ENCODE measurements at regions not wholly inside any gene's neighbourhood (a gene's known extent, or its start where the extent isn't known, plus 50 kb on each side); places are given as distances from the start of the nearest gene placed in this dataset.

DNA sequence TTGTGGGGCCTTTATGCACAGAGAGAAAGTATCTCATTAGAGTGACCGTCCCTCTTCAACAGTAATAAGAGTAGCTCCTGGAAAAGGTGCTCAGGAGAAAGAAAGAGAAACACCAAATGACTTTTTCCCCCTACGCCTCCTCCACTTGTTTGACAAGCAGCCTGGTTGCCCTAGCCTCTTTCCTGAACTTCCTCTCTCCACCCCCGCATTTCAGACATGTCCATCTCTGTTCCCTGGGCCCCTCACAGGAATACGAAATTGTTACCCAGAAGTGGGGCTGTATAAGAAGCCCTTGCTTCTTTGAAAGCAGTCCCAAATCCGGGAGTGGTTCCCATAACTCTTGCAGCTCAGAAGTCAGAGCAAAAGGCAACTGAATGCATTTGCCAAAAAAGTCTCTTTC, 119.6 kb upstream of the ADO start:
- Histone ChIP-seq H3K9me3 (ENCODE audit: insufficient read depth, low read length) (peaks cover 3% of the 10 kb centered on the region; the same call in 1 of the 2 replicates), H2AFZ (ENCODE audit: low read depth, low read length) (no peak overlapping the region), H3K4me2 (ENCODE audit: low read length) (no peak overlapping the region), H3K27me3 (ENCODE audit: low read depth, low read length) (no peaks in the 10 kb centered on the region), H3K9ac (ENCODE audit: low read length) (no peak overlapping the region), H3K36me3 (replicated peaks; ENCODE audit: low read depth, low read length) (no peaks in the 10 kb centered on the region), H3K4me3 (ENCODE audit: low read length) (no peak overlapping the region), H3K4me1 (ENCODE audit: low read length) (peaks cover 21% of the 10 kb centered on the region), H3K79me2 (ENCODE audit: low read length) (no peaks in the 10 kb centered on the region), H4K20me1 (ENCODE audit: insufficient read depth, low read length) (no peaks in the 10 kb centered on the region), H3K27ac (ENCODE audit: low read length) (no peak overlapping the region)
- TF ChIP-seq, protein P1, sequence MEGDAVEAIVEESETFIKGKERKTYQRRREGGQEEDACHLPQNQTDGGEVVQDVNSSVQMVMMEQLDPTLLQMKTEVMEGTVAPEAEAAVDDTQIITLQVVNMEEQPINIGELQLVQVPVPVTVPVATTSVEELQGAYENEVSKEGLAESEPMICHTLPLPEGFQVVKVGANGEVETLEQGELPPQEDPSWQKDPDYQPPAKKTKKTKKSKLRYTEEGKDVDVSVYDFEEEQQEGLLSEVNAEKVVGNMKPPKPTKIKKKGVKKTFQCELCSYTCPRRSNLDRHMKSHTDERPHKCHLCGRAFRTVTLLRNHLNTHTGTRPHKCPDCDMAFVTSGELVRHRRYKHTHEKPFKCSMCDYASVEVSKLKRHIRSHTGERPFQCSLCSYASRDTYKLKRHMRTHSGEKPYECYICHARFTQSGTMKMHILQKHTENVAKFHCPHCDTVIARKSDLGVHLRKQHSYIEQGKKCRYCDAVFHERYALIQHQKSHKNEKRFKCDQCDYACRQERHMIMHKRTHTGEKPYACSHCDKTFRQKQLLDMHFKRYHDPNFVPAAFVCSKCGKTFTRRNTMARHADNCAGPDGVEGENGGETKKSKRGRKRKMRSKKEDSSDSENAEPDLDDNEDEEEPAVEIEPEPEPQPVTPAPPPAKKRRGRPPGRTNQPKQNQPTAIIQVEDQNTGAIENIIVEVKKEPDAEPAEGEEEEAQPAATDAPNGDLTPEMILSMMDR (IDR thresholded peaks at IDR 0.05; ENCODE audit: low read depth, low read length), result no peak
- no peak for TF ChIP-seq EZH2phosphoT487 (IDR thresholded peaks at IDR 0.05; ENCODE audit: low read depth)

DNA sequence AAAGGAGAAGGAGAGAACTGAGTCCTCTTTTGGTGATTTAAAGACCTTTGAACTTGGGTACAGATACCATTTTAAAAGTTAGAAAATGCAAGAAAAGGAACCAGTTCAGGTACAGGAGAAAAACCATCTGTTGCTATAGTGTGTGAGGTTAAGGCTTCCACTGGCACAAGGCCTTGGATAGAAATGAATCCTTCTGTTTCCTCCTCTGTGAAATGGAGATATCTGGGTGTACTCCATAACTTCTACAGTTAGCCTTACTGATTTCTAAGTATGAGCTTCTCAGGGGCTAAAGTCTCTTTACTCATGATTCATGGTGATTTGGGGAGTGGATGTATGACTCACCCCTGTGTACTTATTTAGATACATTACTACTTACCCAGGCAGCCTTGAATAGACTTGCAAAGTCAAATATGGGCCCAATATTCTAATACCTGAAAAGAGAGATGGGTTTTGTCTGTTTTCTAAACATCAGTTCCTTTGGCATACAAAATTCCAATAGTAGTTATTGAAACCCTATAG, 117.2 kb upstream of the ADO start:
- no peak overlapping the region for H2AFZ ChIP-seq (ENCODE audit: low read depth, low read length)
- H3K27ac ChIP-seq (ENCODE audit: low read length), result no peak overlapping the region
- peaks cover 3% of the 10 kb centered on the region; the same call in 1 of the 2 replicates for H3K9me3 ChIP-seq (ENCODE audit: insufficient read depth, low read length)
- no peaks in the 10 kb centered on the region for H4K20me1 ChIP-seq (ENCODE audit: insufficient read depth, low read length)
- no peak overlapping the region for H3K9ac ChIP-seq (ENCODE audit: low read length)
- H3K4me2 ChIP-seq (ENCODE audit: low read length), result no peak overlapping the region
- no peaks in the 10 kb centered on the region for H3K79me2 ChIP-seq (ENCODE audit: low read length)
- no peak overlapping the region for H3K4me3 ChIP-seq (ENCODE audit: low read length)
- H3K36me3 ChIP-seq (replicated peaks; ENCODE audit: low read depth, low read length), result no peaks in the 10 kb centered on the region
- peaks cover 33% of the 10 kb centered on the region for H3K4me1 ChIP-seq (ENCODE audit: low read length)
- H3K27me3 ChIP-seq (ENCODE audit: low read depth, low read length), result no peaks in the 10 kb centered on the region
- TF ChIP-seq EZH2phosphoT487 (IDR thresholded peaks at IDR 0.05; ENCODE audit: low read depth), result no peak
- TF ChIP-seq, protein P1 (IDR thresholded peaks at IDR 0.05; ENCODE audit: low read depth, low read length), result no peak

DNA sequence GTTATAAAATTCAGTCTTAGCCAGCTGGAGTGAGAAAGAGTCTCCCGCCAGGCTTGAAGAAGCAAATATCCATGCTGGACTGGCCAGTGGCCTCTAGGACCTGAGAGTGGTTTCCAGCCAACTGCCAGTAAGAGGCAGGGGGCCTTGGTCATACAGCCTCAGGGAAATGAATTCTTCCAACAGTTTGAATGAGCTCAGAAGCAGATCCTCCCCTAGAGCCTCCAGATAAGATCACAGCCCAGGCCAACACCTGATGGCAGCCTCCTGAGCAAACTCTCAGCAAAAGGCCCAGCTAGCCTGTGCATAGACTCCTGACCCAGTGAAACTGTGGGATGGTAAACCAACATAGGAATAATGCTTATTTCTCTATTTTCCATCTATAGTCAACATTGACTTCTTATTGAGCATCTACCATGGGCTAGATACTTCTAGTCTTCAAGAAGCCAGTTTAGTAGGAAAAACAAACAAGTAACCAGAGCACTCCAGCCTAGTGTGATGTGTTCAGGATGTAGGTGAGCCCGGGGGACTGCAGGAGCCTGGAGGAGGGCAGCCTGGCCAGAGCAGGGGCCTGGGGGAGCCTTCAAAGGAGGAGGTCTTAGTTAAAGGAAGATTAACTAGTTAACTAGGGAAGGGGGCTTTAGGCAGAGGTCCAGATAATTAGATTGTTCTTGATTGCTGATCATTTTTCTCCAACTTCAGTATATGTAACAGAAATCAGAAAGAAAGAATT, 115.4 kb upstream of the ADO start:
- Histone ChIP-seq H3K27ac (ENCODE audit: low read length) (0 out of 2 replicates have a peak overlapping the region, but pooled peaks have one; percentile 13), H2AFZ (ENCODE audit: low read depth, low read length) (no peak overlapping the region), H3K4me2 (ENCODE audit: low read length) (peak overlapping the region; percentile 52), H3K9me3 (ENCODE audit: insufficient read depth, low read length) (peaks cover 3% of the 10 kb centered on the region; the same call in 1 of the 2 replicates), H3K27me3 (ENCODE audit: low read depth, low read length) (no peaks in the 10 kb centered on the region), H3K79me2 (ENCODE audit: low read length) (no peaks in the 10 kb centered on the region), H3K4me1 (ENCODE audit: low read length) (peaks cover 33% of the 10 kb centered on the region), H3K36me3 (replicated peaks; ENCODE audit: low read depth, low read length) (no peaks in the 10 kb centered on the region), H3K4me3 (ENCODE audit: low read length) (peak overlapping the region; percentile 32), H4K20me1 (ENCODE audit: insufficient read depth, low read length) (no peaks in the 10 kb centered on the region), H3K9ac (ENCODE audit: low read length) (no peak overlapping the region)
- TF ChIP-seq, protein P1 (IDR thresholded peaks at IDR 0.05; ENCODE audit: low read depth, low read length), result no peak
- no peak for TF ChIP-seq EZH2phosphoT487 (IDR thresholded peaks at IDR 0.05; ENCODE audit: low read depth)

DNA sequence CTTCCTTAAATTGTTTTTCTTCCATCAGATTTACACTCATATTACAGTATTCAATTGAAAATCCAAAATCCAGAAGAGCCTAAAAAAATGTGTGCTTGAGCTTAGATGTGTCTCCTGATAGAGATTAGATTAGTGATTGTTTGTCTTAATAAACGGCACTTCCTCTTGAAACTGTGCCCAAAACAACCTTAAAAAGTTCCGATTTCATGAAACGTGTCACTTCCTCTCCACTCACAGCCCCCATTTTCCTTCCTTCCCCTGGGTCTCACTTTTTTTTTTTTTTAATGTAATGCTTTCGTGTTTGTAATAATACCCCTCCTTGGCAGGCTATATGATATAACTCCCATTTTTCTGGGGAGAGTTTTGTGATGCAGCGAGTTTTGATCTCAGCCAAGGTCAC, 114.8 kb upstream of the ADO start:
- Histone ChIP-seq H3K4me3 (ENCODE audit: low read length) (peak overlapping the region; percentile 32), H3K4me1 (ENCODE audit: low read length) (peaks cover 33% of the 10 kb centered on the region), H3K27me3 (ENCODE audit: low read depth, low read length) (no peaks in the 10 kb centered on the region), H3K27ac (ENCODE audit: low read length) (peak overlapping the region; percentile 13; the same call in 1 of the 2 replicates), H3K9me3 (ENCODE audit: insufficient read depth, low read length) (peaks cover 3% of the 10 kb centered on the region; the same call in 1 of the 2 replicates), H4K20me1 (ENCODE audit: insufficient read depth, low read length) (no peaks in the 10 kb centered on the region), H2AFZ (ENCODE audit: low read depth, low read length) (no peak overlapping the region; the same call in 1 of the 2 replicates), H3K4me2 (ENCODE audit: low read length) (peak overlapping the region; percentile 52), H3K36me3 (replicated peaks; ENCODE audit: low read depth, low read length) (no peaks in the 10 kb centered on the region), H3K79me2 (ENCODE audit: low read length) (no peaks in the 10 kb centered on the region), H3K9ac (ENCODE audit: low read length) (peak overlapping the region; percentile 40; the same call in 1 of the 2 replicates)
- TF ChIP-seq, protein P1 (IDR thresholded peaks at IDR 0.05; ENCODE audit: low read depth, low read length), result no peak
- TF ChIP-seq EZH2phosphoT487 (IDR thresholded peaks at IDR 0.05; ENCODE audit: low read depth), result no peak
